ENCODE measurements at regions not wholly inside any gene's neighbourhood (a gene's known extent, or its start where the extent isn't known, plus 50 kb on each side); places are given as distances from the start of the nearest gene placed in this dataset.

GRCh38 chr1:42033629-42034028 lies 114.9 kb upstream of the HIVEP3 start:
- Histone ChIP-seq H2AFZ (no peak overlapping the region), H3K27ac (no peak overlapping the region), H3K4me2 (ENCODE audit: low read length) (no peak overlapping the region), H3K9ac (no peak overlapping the region), H3K27me3 (ENCODE audit: control insufficient read depth, insufficient read depth, low read length) (no peaks in the 10 kb centered on the region), H3K4me3 (ENCODE audit: low read depth, low read length) (no peak overlapping the region), H3K79me2 (no peaks in the 10 kb centered on the region), H3K36me3 (ENCODE audit: control insufficient read depth, insufficient read depth, low read length) (no peaks in the 10 kb centered on the region), H3K9me3 (ENCODE audit: control insufficient read depth, low read length) (no peaks in the 10 kb centered on the region), H3K4me1 (no peaks in the 10 kb centered on the region)
- TF ChIP-seq CTCF (IDR thresholded peaks at IDR 0.05), result no peak

GRCh38 chr1:42017730-42018129 lies 99.0 kb upstream of the HIVEP3 start:
- no peak for TF ChIP-seq CTCF (IDR thresholded peaks at IDR 0.05)
- no peaks in the 10 kb centered on the region for H3K36me3 ChIP-seq (ENCODE audit: control insufficient read depth, insufficient read depth, low read length)

GRCh38 chr1:42017259-42017658 lies 98.5 kb upstream of the HIVEP3 start:
- Histone ChIP-seq H3K79me2 (no peaks in the 10 kb centered on the region), H3K27ac (no peak overlapping the region), H2AFZ (no peak overlapping the region), H3K36me3 (ENCODE audit: control insufficient read depth, insufficient read depth, low read length) (no peaks in the 10 kb centered on the region), H3K9me3 (ENCODE audit: control insufficient read depth, low read length) (no peaks in the 10 kb centered on the region), H3K4me1 (no peaks in the 10 kb centered on the region), H3K4me3 (ENCODE audit: low read depth, low read length) (no peak overlapping the region), H3K4me2 (ENCODE audit: low read length) (no peak overlapping the region), H3K9ac (no peak overlapping the region), H3K27me3 (ENCODE audit: control insufficient read depth, insufficient read depth, low read length) (no peaks in the 10 kb centered on the region)
- TF ChIP-seq CTCF (IDR thresholded peaks at IDR 0.05), result no peak

More at GRCh38 chr1:42017730-42018129, 99.0 kb upstream of the HIVEP3 start:
- no peak overlapping the region for H3K9ac ChIP-seq
- H3K4me2 ChIP-seq (ENCODE audit: low read length), result no peak overlapping the region
- H3K27ac ChIP-seq, result no peak overlapping the region
- H2AFZ ChIP-seq, result no peak overlapping the region
- H3K79me2 ChIP-seq, result no peaks in the 10 kb centered on the region
- H3K4me3 ChIP-seq (ENCODE audit: low read depth, low read length), result no peak overlapping the region
- H3K4me1 ChIP-seq, result no peaks in the 10 kb centered on the region
- H3K27me3 ChIP-seq (ENCODE audit: control insufficient read depth, insufficient read depth, low read length), result no peaks in the 10 kb centered on the region
- no peaks in the 10 kb centered on the region for H3K9me3 ChIP-seq (ENCODE audit: control insufficient read depth, low read length)

GRCh38 chr1:42014823-42015222 lies 96.1 kb upstream of the HIVEP3 start:
- H3K9me3 ChIP-seq (ENCODE audit: control insufficient read depth, low read length), result no peaks in the 10 kb centered on the region
- no peak overlapping the region for H3K27ac ChIP-seq
- H2AFZ ChIP-seq, result no peak overlapping the region
- no peak overlapping the region for H3K4me3 ChIP-seq (ENCODE audit: low read depth, low read length)
- no peaks in the 10 kb centered on the region for H3K27me3 ChIP-seq (ENCODE audit: control insufficient read depth, insufficient read depth, low read length)
- no peak overlapping the region for H3K4me2 ChIP-seq (ENCODE audit: low read length)
- TF ChIP-seq CTCF (IDR thresholded peaks at IDR 0.05), result no peak
- no peaks in the 10 kb centered on the region for H3K79me2 ChIP-seq
- no peaks in the 10 kb centered on the region for H3K36me3 ChIP-seq (ENCODE audit: control insufficient read depth, insufficient read depth, low read length)
- no peak overlapping the region for H3K9ac ChIP-seq
- no peaks in the 10 kb centered on the region for H3K4me1 ChIP-seq

- H3K9ac ChIP-seq, result no peak overlapping the region
- H3K36me3 ChIP-seq (ENCODE audit: control insufficient read depth, insufficient read depth, low read length), result no peaks in the 10 kb centered on the region
- H3K4me1 ChIP-seq, result no peaks in the 10 kb centered on the region
- no peak overlapping the region for H3K4me3 ChIP-seq (ENCODE audit: low read depth, low read length)
- no peak overlapping the region for H3K27ac ChIP-seq
- H3K9me3 ChIP-seq (ENCODE audit: control insufficient read depth, low read length), result no peaks in the 10 kb centered on the region
- no peak for TF ChIP-seq CTCF (IDR thresholded peaks at IDR 0.05)
- H3K79me2 ChIP-seq, result no peaks in the 10 kb centered on the region
- no peak overlapping the region for H2AFZ ChIP-seq
- H3K27me3 ChIP-seq (ENCODE audit: control insufficient read depth, insufficient read depth, low read length), result no peaks in the 10 kb centered on the region
- no peak overlapping the region for H3K4me2 ChIP-seq (ENCODE audit: low read length)
Observed at GRCh38 chr1:42013881-42014470, 95.3 kb upstream of the HIVEP3 start.

All from parathyroid adenoma (tissue), 2 donors.